GM18520 (cell line): ENCODE measurements at regions not wholly inside any gene's neighbourhood (a gene's known extent, or its start where the extent isn't known, plus 50 kb on each side); places are given as distances from the start of the nearest gene placed in this dataset.

Source experiments
- ATAC-seq: cut with Tn5 transposase; IDR thresholded peaks from one replicate; pipeline ENCODE4 v1.9.1; 2021; ENCODE audit not compliant: unreplicated experiment

DNA sequence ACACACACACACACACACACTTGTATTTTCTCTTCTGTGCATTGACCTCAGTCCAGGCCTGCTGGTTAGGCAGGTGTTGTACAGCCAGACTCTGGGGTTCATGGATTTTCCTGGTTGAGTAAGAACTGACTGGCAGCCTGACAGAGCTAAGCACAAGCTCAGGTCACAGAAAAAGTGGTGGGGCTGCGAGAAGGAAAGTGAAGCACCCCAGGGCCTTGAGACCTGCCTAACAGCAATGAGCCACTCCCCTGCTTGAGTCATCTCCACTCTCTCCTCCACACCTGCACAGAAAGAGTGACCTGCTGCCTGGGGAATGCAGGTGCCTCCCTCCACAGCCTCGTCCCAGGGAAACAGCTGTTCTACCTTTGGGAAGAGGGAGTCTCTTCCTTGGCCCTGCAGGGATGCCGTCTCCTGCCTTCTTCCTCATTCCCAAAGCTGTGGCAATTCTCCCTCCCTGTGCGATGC, 91.4 kb upstream of the LGALSL start:
- no peak for ATAC-seq

GRCh38 chr2:64363140-64363539, 90.8 kb upstream of the LGALSL start:
- ATAC-seq: no peak

DNA sequence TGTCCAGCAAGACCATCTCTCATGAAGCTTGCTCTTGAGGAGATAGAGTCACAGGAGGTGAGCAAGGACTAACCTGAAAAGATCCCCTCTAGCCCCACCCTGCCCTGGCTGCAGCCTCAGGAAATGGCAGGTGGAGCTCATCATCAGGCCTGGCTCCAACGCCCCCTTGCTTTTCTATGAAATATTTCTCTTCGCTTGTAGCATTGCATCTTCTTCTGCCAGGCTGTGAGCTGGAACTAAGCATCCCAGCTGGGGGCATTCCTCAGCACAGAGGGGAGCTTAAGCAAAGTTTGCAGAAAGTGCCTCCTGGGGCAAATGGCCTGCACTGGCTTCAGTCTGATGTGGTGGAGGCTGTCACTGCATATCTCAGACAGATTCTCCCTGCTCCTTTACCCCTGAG, 90.1 kb upstream of the LGALSL start:
- no peak for ATAC-seq

DNA sequence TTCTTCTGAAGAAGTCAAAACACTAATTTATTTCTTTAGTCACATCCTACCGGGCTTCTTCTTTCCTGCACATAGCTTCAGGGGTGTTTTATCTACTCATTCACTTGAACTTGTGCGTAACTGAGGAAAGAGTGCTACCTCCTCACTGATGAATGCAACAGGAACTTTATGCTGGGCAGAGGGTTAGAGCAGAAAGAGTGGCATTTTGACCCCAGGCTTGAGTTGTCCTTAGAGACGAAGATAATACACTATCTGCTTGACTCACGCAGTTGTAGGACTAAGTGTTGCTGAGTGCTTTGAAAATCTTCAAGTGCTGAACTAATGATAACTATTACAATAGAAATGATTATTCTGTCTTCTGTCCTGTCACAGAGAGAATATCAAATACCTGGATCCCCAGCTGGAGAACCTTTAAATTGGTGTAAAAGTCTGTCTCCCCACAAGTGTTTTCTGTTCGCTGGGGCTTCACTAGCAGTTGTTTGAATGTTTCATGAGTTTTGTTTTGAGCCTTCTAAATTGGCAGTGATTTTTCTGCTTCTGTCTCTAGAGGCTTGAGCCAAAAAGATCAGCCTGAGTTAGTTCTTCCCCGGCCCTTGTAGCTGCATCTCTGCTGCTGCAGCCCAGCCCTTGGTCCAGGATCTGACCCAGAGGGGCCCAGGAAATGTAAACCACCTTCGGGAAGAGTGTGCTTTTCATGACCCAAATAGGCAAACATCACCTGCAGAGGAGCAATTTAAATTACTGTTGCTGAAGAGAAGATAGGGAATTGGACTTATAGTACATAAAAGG, 86.3 kb upstream of the LGALSL start:
- no peak for ATAC-seq

DNA sequence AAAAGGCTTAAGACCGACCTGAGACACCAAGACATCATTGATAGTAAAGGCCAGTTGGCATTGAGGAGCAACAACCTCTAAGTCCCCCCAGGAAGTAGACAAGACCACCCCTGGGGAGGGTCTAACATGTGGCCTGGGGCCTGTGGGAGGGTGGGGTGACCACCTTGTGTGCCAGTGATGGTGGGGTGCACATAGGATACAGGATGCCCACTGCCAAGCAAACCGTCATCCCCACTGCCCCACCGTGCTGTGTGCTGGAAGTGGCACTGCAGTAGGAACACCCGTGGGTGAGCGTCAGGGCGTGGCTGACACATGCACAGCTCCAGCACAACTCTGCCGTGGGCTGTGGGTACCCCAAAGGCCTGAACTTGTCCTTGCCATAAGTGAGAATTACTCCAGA, 84.3 kb upstream of the LGALSL start:
- ATAC-seq: no peak

DNA sequence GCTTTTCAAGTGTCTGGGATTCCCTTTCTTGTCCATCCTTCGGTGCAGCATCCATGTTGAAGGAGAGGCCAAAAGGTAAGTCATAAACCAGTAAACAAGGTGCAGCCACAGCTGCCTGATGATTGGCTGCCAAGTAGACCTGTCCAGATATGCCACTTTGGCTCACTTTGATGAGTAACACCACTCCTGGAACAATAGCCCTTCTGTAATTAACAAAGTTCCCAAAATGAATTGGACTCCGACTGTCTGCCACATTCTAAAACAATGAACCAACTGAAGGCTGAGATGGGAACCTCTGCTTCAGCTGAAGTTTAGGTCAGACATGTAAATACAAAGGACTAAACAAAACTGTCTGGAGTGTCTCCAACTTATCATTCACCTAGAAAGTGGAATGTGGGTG, 82.2 kb upstream of the LGALSL start:
- no peak for ATAC-seq

- no peak for ATAC-seq
Observed at GRCh38 chr2:64374686-64375085, 79.3 kb upstream of the LGALSL start.

DNA sequence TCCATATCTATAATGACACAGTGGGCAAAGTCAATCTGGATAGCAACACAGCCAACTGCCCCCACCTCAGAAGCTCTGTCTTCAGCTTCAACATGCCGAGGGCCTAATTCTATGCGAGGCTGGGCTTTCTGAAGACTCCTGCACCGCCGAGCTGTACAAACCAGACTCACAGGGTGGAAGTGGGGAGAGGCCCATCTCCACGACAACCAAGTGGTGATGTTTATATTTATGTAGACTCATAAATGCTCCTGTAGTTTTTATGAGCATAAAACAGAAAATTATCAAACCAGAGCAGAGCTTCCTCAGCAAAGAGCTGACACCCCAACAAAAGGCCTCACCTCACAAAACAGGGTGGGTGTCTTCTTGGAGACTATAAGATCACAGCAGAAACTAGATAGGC, 77.0 kb upstream of the LGALSL start:
- ATAC-seq: no peak

GRCh38 chr2:64379186-64379585, 74.8 kb upstream of the LGALSL start:
- no peak for ATAC-seq

DNA sequence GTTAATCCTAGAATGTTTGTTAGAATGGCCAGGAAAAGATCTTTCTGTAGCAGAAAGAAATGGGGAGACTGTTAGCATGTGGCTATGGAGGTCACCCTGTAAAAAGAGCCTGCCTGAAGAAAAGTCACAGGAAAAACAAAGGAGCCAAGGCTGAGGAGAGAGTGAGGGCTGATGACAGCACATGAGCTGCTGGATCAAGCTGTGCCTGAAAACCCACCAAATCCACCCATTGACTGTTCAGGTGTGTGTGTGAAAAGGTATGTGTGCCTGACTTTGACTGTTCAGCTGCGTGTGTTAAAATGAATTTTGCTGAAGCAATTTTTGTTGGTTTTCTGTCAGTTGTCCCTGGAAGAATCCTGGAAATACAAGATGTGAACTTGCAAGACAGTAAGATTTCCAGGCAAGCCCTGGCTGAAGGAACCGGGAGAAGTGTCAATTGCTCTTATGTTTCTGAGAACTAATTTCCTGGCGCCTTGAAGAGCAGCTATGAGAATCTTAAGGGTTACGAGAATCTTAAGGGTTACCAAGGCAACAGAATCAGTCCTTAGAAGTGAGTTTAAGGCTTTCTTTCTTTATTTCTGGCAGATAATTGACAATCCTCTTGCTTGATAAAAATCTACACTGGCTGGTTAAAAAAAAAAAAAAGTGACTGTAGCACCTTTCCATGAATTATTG, 73.0 kb upstream of the LGALSL start:
- no peak for ATAC-seq

- no peak for ATAC-seq
Observed at GRCh38 chr2:64383016-64383591, 70.9 kb upstream of the LGALSL start.

DNA sequence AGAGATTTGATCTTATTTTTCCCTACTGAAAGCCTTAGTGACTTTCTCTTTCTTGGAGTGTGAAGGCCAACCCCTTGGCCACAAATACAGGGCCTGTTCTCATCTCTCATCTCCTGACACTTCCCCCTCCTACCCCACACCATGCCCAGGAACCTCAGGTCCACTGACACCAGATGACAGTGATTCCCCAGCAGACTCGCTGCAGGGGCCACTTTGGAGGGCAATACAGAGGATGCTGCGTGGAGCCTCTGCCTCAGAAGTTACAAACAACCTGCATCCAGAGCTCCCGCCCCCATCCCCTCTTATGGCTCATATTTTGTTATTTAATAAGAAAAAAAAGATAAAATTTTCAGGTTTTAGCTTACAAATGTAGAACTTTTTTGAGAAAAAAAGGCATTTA, 70.1 kb upstream of the LGALSL start:
- ATAC-seq: no peak

DNA sequence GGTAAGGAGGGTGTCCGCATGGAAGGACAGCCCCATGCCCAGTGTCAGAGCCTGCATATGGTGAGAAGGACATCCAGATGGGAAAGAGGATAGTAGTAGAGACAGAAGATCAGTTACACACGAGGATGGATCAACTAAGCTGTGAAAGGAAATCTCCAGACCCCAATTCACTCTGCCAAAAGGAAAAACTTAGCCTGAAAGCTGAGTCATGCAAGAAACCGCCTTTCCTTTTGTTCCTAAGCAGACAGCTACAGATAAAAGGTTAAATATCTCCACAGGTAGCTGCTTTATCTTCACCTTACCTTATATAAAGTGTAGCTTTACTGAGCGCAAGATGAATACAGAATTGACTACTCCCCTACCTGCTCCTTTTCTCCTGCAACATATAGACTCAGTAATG, 67.3 kb upstream of the LGALSL start:
- ATAC-seq: no peak

GRCh38 chr2:64390586-64390985, 63.4 kb upstream of the LGALSL start:
- ATAC-seq: no peak

- no peak for ATAC-seq
Observed at GRCh38 chr2:64391424-64391823, 62.5 kb upstream of the LGALSL start.

DNA sequence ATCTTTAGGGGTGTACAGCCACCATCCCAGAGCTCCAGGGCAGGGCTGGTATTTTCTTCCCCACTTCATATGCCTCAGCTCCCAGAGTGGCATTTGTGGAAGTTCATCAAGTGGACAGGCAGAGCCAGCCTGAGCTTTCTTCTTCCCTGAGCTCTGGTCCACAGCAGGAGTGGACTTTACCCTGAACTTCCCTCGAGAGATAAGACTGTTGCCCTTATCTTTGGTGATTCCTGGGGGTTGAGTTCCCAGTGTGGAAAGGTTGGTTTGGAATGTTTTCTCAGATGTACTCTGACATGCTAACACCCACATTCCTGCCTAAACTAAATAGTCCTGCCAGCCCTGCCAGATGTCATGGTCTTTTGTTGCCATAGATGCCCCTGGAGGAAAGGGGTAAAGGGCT, 62.0 kb upstream of the LGALSL start:
- no peak for ATAC-seq

DNA sequence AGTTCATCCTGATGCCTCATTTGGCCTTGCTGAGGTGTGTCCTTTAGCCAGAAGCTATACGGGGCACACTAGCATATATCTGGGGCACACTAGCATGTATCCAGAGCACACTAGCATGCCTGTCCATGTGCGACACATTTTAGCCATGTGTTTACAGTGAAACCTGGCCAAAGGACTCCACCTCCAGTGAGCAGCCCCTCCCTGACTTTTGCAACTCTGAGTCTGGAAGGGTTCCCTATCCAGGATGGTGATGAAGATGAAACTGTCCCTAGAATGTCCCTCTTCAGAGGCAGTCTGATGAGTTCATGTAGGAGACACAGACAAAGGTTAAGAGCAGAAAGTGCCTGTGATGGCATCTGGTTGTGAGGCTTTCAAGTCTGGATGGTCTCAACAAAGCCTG, 61.4 kb upstream of the LGALSL start:
- no peak for ATAC-seq

DNA sequence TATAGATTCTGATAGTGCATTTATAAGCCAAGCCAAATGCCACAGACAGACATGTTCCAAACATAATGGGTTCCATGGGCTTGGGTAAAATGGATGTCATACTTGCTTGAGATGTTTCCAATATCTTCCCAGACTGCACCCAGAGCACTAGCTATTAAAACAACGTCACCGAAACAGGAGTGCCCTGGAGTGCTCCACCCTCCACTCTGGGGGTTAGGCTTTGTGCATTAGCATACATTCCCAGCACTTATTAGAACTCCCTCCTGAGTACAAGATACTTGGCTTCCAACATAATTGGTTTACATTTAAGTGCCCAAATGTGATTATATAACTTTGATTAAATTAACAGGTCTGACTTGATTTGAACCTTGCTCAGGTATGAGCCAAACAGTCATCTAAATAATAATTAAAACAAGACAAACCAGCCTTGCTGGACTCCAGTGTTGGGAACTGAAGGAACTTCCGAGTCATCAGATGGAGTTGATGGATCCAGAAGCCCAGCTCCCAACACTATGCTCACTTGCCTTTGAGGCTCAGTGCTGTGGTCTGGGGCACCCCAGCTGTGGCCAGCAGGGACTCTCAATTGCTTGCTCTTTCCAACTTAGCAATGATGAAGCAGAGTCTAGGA, 60.5 kb upstream of the LGALSL start:
- ATAC-seq: no peak

DNA sequence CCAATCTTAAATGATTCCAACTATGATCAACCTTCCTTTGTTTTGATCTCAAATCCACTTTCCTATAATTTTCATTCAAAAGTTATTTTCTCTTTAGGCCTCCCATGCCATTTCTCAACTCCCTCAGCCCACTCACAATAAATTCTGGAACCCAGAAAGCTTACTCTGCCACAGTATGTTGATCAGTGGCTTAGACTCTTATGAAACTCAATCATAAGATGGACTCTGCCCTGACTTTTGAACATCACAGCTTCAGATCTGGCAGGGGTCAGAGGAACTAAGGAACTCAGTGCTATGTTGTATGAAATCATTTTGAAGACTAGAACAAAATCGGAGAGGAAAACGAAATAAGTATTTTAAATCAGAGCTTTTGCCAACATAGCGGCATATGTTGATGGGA, 59.8 kb upstream of the LGALSL start:
- ATAC-seq: no peak

DNA sequence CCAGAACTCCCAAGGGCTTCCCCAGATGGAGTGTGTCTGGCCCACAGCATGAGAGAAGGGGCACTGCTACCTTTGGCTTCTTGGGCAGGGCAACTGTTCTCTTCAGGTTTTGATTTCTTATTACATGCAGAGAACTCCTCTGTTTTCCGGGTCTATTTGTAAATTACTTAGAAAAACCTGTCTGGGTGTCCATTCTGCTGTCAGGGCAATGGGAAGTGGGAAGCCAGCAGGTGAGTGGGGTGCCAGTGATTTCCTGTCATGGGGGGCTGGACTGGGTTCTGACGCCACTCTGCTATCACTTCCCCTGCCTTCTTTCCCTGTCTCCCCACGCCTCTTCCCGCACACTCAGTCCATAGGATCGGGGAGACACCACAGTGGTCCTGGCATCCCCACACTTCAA, 58.0 kb upstream of the LGALSL start:
- ATAC-seq: no peak

GRCh38 chr2:64396551-64396950, 57.4 kb upstream of the LGALSL start:
- no peak for ATAC-seq
